ENCODE measurements at regions not wholly inside any gene's neighbourhood (a gene's known extent, or its start where the extent isn't known, plus 50 kb on each side); places are given as distances from the start of the nearest gene placed in this dataset.

- Histone ChIP-seq H3K9me3 (ENCODE audit: low read length) (no peaks in the 10 kb centered on the region), H3K9ac (ENCODE audit: insufficient read depth, low read depth, low read length) (no peak overlapping the region), H3K4me3 (replicated peaks in 1 of 3; ENCODE audit: insufficient read depth in 1 of 3, low read depth in 2 of 3, low read length in 3 of 3) (no peak overlapping the region), H3K36me3 (replicated peaks in 1 of 2; ENCODE audit: control insufficient read depth in 1 of 2, insufficient read depth in 2 of 2, low read length in 2 of 2) (no peaks in the 10 kb centered on the region), H3K27ac (ENCODE audit: extremely low read length, insufficient read depth, low read length) (no peak overlapping the region), H3K79me2 (ENCODE audit: insufficient read depth, low read length) (no peaks in the 10 kb centered on the region), H2AFZ (ENCODE audit: low read length) (no peak overlapping the region), H4K20me1 (ENCODE audit: insufficient read depth, low read length) (no peaks in the 10 kb centered on the region), H3K4me2 (ENCODE audit: low read depth, low read length) (no peak overlapping the region), H3K4me1 (ENCODE audit: insufficient read depth, low read length) (no peaks in the 10 kb centered on the region), H3K27me3 (ENCODE audit: control insufficient read depth in 1 of 2, insufficient read depth in 2 of 2, low read length in 2 of 2) (peaks cover 0 to 6% of the 10 kb centered on the region in 2 experiments; a peak in 1 of 5 replicates)
- CTCF ChIA-PET (ENCODE audit: low intra/inter-chr PET ratio, low total read pairs): no interaction called here
- intact Hi-C loops (cut with micrococcal nuclease; ENCODE audit: unreplicated experiment) (no loop called here), in situ Hi-C loops (cut with HindIII; ENCODE audit: extremely low pct_ligation_motif_present, low pct_unique_long_range_greater_than_20kb) (no loop called here)
- BruUV-seq (replicated peaks): no TSS peak
- no peak for TF ChIP-seq CHD2 (IDR thresholded peaks at IDR 0.05; ENCODE audit: low read depth, low read length)
- no peak for TF ChIP-seq POGK (CRISPR knock-in tag; conservative IDR thresholded peaks at IDR 0.05)
- ATAC-seq (no peak), FAIRE-seq (no peak), DNase-seq (ENCODE audit: low spot score) (no peak)
- 2% methylated on average over 3 of the region's 3 CpGs for WGBS (ENCODE audit: low lambda C conversion rate)
- POLR2A ChIA-PET: no interaction called here
Measured at GRCh38 chr13:60230593-60230992, 66.9 kb upstream of the DIAPH3 start.

- H3K9me3 ChIP-seq (ENCODE audit: low read length): no peaks in the 10 kb centered on the region
- H4K20me1 ChIP-seq (ENCODE audit: insufficient read depth, low read length): no peaks in the 10 kb centered on the region
- no peak overlapping the region for H3K4me3 ChIP-seq (replicated peaks in 1 of 3; ENCODE audit: insufficient read depth in 1 of 3, low read depth in 2 of 3, low read length in 3 of 3)
- ChIA-PET CTCF (ENCODE audit: low intra/inter-chr PET ratio, low total read pairs) (no interaction called here), POLR2A (no interaction called here)
- ATAC-seq (no peak), FAIRE-seq (no peak), DNase-seq (ENCODE audit: low spot score) (no peak)
- no peaks in the 10 kb centered on the region for H3K4me1 ChIP-seq (ENCODE audit: insufficient read depth, low read length)
- H3K36me3 ChIP-seq (replicated peaks in 1 of 2; ENCODE audit: control insufficient read depth in 1 of 2, insufficient read depth in 2 of 2, low read length in 2 of 2): no peaks in the 10 kb centered on the region
- no TSS peak for BruUV-seq (replicated peaks)
- H3K9ac ChIP-seq (ENCODE audit: insufficient read depth, low read depth, low read length): no peak overlapping the region
- H3K79me2 ChIP-seq (ENCODE audit: insufficient read depth, low read length): no peaks in the 10 kb centered on the region
- H3K4me2 ChIP-seq (ENCODE audit: low read depth, low read length): no peak overlapping the region
- H3K27me3 ChIP-seq (ENCODE audit: control insufficient read depth in 1 of 2, insufficient read depth in 2 of 2, low read length in 2 of 2): no peaks in the 10 kb centered on the region; a peak in 1 of 5 replicates
- in situ Hi-C loops (cut with HindIII; ENCODE audit: extremely low pct_ligation_motif_present, low pct_unique_long_range_greater_than_20kb) (no loop called here), intact Hi-C loops (cut with micrococcal nuclease; ENCODE audit: unreplicated experiment) (no loop called here)
- H3K27ac ChIP-seq (ENCODE audit: extremely low read length, insufficient read depth, low read length): no peak overlapping the region
- no peak overlapping the region for H2AFZ ChIP-seq (ENCODE audit: low read length)
- WGBS (ENCODE audit: low lambda C conversion rate): 0% methylated on average over 2 of the region's 2 CpGs
- TF ChIP-seq NFE2L1 (CRISPR knock-in tag; IDR thresholded peaks at IDR 0.05; ENCODE audit: borderline replicate concordance) (no peak), SNAPC4 (CRISPR knock-in tag; IDR thresholded peaks at IDR 0.05) (no peak), TERF1 (CRISPR knock-in tag; IDR thresholded peaks at IDR 0.05) (no peak), MAFG (CRISPR knock-in tag; IDR thresholded peaks at IDR 0.05) (no peak), ZNF234 (CRISPR knock-in tag; conservative IDR thresholded peaks at IDR 0.05) (no peak), GLMP (CRISPR knock-in tag; IDR thresholded peaks at IDR 0.05; ENCODE audit: borderline replicate concordance) (no peak), ZMYM4 (CRISPR knock-in tag; IDR thresholded peaks at IDR 0.05) (no peak)
Measured at GRCh38 chr13:60242043-60242595, 78.4 kb upstream of the DIAPH3 start.
